ENCODE measurements at regions not wholly inside any gene's neighbourhood (a gene's known extent, or its start where the extent isn't known, plus 50 kb on each side); places are given as distances from the start of the nearest gene placed in this dataset.

GRCh38 chr18:71106701-71107100 lies 817.9 kb downstream of the SOCS6 start:
- TF ChIP-seq POLR2A (IDR thresholded peaks at IDR 0.05; ENCODE audit: low read depth, low read length): no peak
- no peak for TF ChIP-seq POLR2AphosphoS5 (IDR thresholded peaks at IDR 0.05; ENCODE audit: low read depth, low read length)
- TF ChIP-seq TAF1 (IDR thresholded peaks at IDR 0.05; ENCODE audit: low read depth, low read length): no peak
- TF ChIP-seq SPI1 (IDR thresholded peaks at IDR 0.05; ENCODE audit: low read depth, low read length): no peak
- TF ChIP-seq POU2F2 (IDR thresholded peaks at IDR 0.05; ENCODE audit: low read depth, low read length): no peak

Data from GM12891 (cell line).